Lung (tissue), 11 donors: ENCODE measurements at regions not wholly inside any gene's neighbourhood (a gene's known extent, or its start where the extent isn't known, plus 50 kb on each side); places are given as distances from the start of the nearest gene placed in this dataset.

Experiments
- ATAC-seq: fragments of 200-7000 bp; cut with Tn5 transposase; one replicate; pipeline ENCODE4 v1.9.1; 2020; ENCODE audit warnings: moderate number of reproducible peaks; ENCODE audit not compliant: insufficient read depth, low FRiP score
- DNase-seq, 3 donors: peaks; one replicate each; pipeline ENCODE4 v3.0.0-alpha.2; 2013 to 2017
- H3K27ac ChIP-seq, 2 donors: one replicate each; pipeline ENCODE4 v1.5.1; 2013; ENCODE audit warnings: mild to moderate bottlenecking in 2 of 2, moderate library complexity in 2 of 2, control low read depth in 1 of 2, inconsistent platforms in 1 of 2, low read depth in 1 of 2, low read length in 1 of 2
- H3K27me3 ChIP-seq, 3 donors: one replicate each; pipeline ENCODE4 v1.5.1; 2013; ENCODE audit warnings: low read length in 2 of 3; ENCODE audit not compliant: control insufficient read depth in 3 of 3, insufficient read depth in 3 of 3
- H3K36me3 ChIP-seq, 4 donors: one replicate each; pipeline ENCODE4 v1.5.1; 2013; ENCODE audit warnings: low read length in 4 of 4, mild to moderate bottlenecking in 1 of 4, moderate library complexity in 1 of 4; ENCODE audit not compliant: control insufficient read depth in 4 of 4, insufficient read depth in 4 of 4
- H3K4me1 ChIP-seq, 5 donors: one replicate each; pipeline ENCODE4 v1.5.1; 2013; ENCODE audit warnings: low read length in 5 of 5, mild to moderate bottlenecking in 2 of 5, moderate library complexity in 1 of 5; ENCODE audit not compliant: control insufficient read depth in 5 of 5, insufficient read depth in 5 of 5
- H3K4me3 ChIP-seq: one replicate; pipeline ENCODE4 v1.5.1; 2013; ENCODE audit warnings: mild to moderate bottlenecking, control low read depth, moderate library complexity
- H3K9ac ChIP-seq, 2 donors: one replicate each; pipeline ENCODE4 v1.5.1; 2013; ENCODE audit warnings: low read length in 2 of 2, control low read depth in 1 of 2; ENCODE audit not compliant: insufficient read depth in 1 of 2
- H3K9me3 ChIP-seq, 4 donors: one replicate each; pipeline ENCODE4 v1.5.1; 2013; ENCODE audit warnings: low read length in 3 of 4, mild to moderate bottlenecking in 1 of 4, moderate library complexity in 1 of 4; ENCODE audit not compliant: control insufficient read depth in 4 of 4, insufficient read depth in 3 of 4
- CTCF ChIP-seq: IDR thresholded peaks from 2 replicates; pipeline ENCODE4 v1.5.1; 2012; ENCODE audit warnings: mild to moderate bottlenecking; ENCODE audit errors: control extremely low read depth, extremely low read depth
- WGBS, 2 donors: extraction: QIAGEN DNeasy Blood & Tissue Kit; methylation state at CpG; one replicate each; pipeline ENCODE4 v1.1.7; 2013; 5-methylcytosine and 5-hydroxymethylcytosine counted together
- donor health status: control.
- donor health status: control.
- donor health status: Bipolar disorder and iron deficiency.
- donor health status: healthy.
- donor health status: DM: yes; HTN: yes; CAD: no.

- H3K36me3 ChIP-seq, result no peaks in the 10 kb centered on the region
- no peak for TF ChIP-seq CTCF
- H3K27ac ChIP-seq, result peak overlapping the region in 1 of 2 donors; percentile 75
- H3K9me3 ChIP-seq, result peaks cover 0 to 2% (median 0%) of the 10 kb centered on the region in 4 donors
- H3K27me3 ChIP-seq, result no peaks in the 10 kb centered on the region
- H3K4me3 ChIP-seq, result no peak overlapping the region
- 80 to 87% methylated on average over 8 of the region's 8 CpGs for WGBS, 2 donors
- DNase-seq, result no peak
- no peak overlapping the region for H3K9ac ChIP-seq
- no peaks in the 10 kb centered on the region for H3K4me1 ChIP-seq
- peak; percentile 90 for ATAC-seq
Measured at GRCh38 chr3:184448321-184449160, 68.7 kb downstream of the CHRD start.

GRCh38 chr3:184449161-184449515 is 69.3 kb downstream of the CHRD start:
- no peak for TF ChIP-seq CTCF
- DNase-seq (no peak), ATAC-seq (no peak)
- Histone ChIP-seq H3K4me3 (no peak overlapping the region), H3K36me3 (no peaks in the 10 kb centered on the region), H3K27me3 (no peaks in the 10 kb centered on the region), H3K4me1 (no peaks in the 10 kb centered on the region), H3K27ac (peak overlapping the region in 1 of 2 donors; percentile 75), H3K9me3 (peaks cover 0 to 2% (median 0%) of the 10 kb centered on the region in 4 donors), H3K9ac (no peak overlapping the region)
- WGBS, 2 donors, result 82 to 97% methylated on average over 5 of the region's 5 CpGs

- no peak for TF ChIP-seq CTCF
- Histone ChIP-seq H3K9ac (no peak overlapping the region), H3K4me1 (no peaks in the 10 kb centered on the region), H3K9me3 (peaks cover 0 to 2% (median 0%) of the 10 kb centered on the region in 4 donors), H3K36me3 (no peaks in the 10 kb centered on the region), H3K27me3 (no peaks in the 10 kb centered on the region), H3K27ac (no peak overlapping the region), H3K4me3 (no peak overlapping the region)
- 92 to 95% methylated on average over 4 of the region's 4 CpGs for WGBS, 2 donors
- ATAC-seq, result no peak
- no peak for DNase-seq
Measured at GRCh38 chr3:184450547-184450946, 70.7 kb downstream of the CHRD start.
